Panc1 (cell line): ENCODE measurements at regions not wholly inside any gene's neighbourhood (a gene's known extent, or its start where the extent isn't known, plus 50 kb on each side); places are given as distances from the start of the nearest gene placed in this dataset.

ENCODE experiments used
- ATAC-seq: fragments of 200-7000 bp; cut with Tn5 transposase; 2 replicates; pipeline ENCODE4 v1.9.1; 2020; ENCODE audit warnings: mild to moderate bottlenecking, moderate library complexity
- BruUV-seq: library from RNA; stranded (reverse); fragments of 400-500 nt; replicated peaks from 2 replicates; lab custom pipeline; 2021; lab: Mats Ljungman, UMichigan
- CTCF ChIA-PET: fragments of 300-600 bp; sonication (Branson Sonifier 250); formaldehyde crosslinking; loops from one replicate; lab custom pipeline; 2022; ENCODE audit warnings: antibody characterized with exemption; lab: Charles Lee
- POLR2A ChIA-PET: fragments of 300-600 bp; sonication (Branson Sonifier 250); formaldehyde crosslinking; loops from one replicate; lab custom pipeline; 2022; ENCODE audit warnings: antibody characterized with exemption; lab: Charles Lee
- DNase-seq: peaks from one replicate; pipeline ENCODE4 v3.0.0-alpha.2; 2010; ENCODE audit warnings: low read depth, low spot score
- H3K27ac ChIP-seq: 2 replicates; pipeline ENCODE4 v1.5.1; 2011; ENCODE audit warnings: mild to moderate bottlenecking, low read length, inconsistent platforms
- H3K27me3 ChIP-seq: fragments of 200-500 bp; sonication (Bioruptor generic); 2 replicates; pipeline ENCODE4 v1.6.0; 2014; ENCODE audit warnings: low read length, inconsistent platforms; ENCODE audit not compliant: control insufficient read depth, insufficient read depth
- H3K36me3 ChIP-seq: fragments of 200-500 bp; sonication (Bioruptor generic); 2 replicates; pipeline ENCODE4 v1.5.1; 2014; ENCODE audit warnings: inconsistent platforms, mild to moderate bottlenecking, low read length, moderate library complexity; ENCODE audit not compliant: control insufficient read depth, insufficient read depth
- H3K4me1 ChIP-seq: 2 replicates; pipeline ENCODE4 v1.5.1; 2011; ENCODE audit warnings: inconsistent platforms, mild to moderate bottlenecking, low read length, moderate library complexity; ENCODE audit not compliant: control insufficient read depth, insufficient read depth
- H3K4me3 ChIP-seq, 2 experiments: 2 replicates each; pipeline ENCODE4 v1.5.1; 2011 to 2012; ENCODE audit warnings: low read depth in 2 of 2, low read length in 2 of 2, mild to moderate bottlenecking in 2 of 2, inconsistent platforms in 1 of 2, moderate library complexity in 1 of 2
- H3K9me3 ChIP-seq: fragments of 200-500 bp; sonication (Bioruptor generic); 2 replicates; pipeline ENCODE4 v1.5.1; 2014; ENCODE audit warnings: low read depth, mild to moderate bottlenecking, inconsistent platforms, low read length, moderate library complexity; ENCODE audit not compliant: control insufficient read depth, insufficient read depth
- POLR2AphosphoS5 ChIP-seq: IDR thresholded peaks from 2 replicates; pipeline ENCODE4 v1.6.1; 2012; ENCODE audit warnings: mild to moderate bottlenecking, low read depth, low read length, moderate library complexity
- SIN3A ChIP-seq: IDR thresholded peaks from 2 replicates; pipeline ENCODE4 v1.6.1; 2012; ENCODE audit warnings: low read depth, mild to moderate bottlenecking, low read length, moderate library complexity, borderline replicate concordance; ENCODE audit not compliant: insufficient read depth
- TCF7L2 ChIP-seq: IDR thresholded peaks from 2 replicates; pipeline ENCODE4 v1.6.1; 2011; ENCODE audit warnings: mild to moderate bottlenecking, low read depth, low read length, inconsistent platforms
- in situ Hi-C: cut with HindIII; loops from 2 replicates; pipeline ENCODE4 v1.10.0; 2016; ENCODE audit warnings: low sequenced_read_pairs, low pct_unique_long_range_greater_than_20kb
- intact Hi-C: fragments of 100-400 bp; cut with micrococcal nuclease; formaldehyde crosslinking; loops from one replicate; pipeline ENCODE4 v1.10.0; 2022; ENCODE audit not compliant: unreplicated experiment
- TF ChIP-seq, protein P1 (sequence below), 2 experiments: IDR thresholded peaks; 2 replicates each; pipeline ENCODE4 v1.6.1; 2011 to 2012; ENCODE audit warnings: low read depth in 2 of 2, control low read depth in 1 of 2, low read length in 1 of 2, mild to moderate bottlenecking in 1 of 2, moderate library complexity in 1 of 2; ENCODE audit not compliant: insufficient read depth in 1 of 2
- TF ChIP-seq, protein P2 (sequence below): fragments of 450-650 bp; IDR thresholded peaks from 2 replicates; pipeline ENCODE4 v1.5.1; 2017; ENCODE audit warnings: mild to moderate bottlenecking

DNA sequence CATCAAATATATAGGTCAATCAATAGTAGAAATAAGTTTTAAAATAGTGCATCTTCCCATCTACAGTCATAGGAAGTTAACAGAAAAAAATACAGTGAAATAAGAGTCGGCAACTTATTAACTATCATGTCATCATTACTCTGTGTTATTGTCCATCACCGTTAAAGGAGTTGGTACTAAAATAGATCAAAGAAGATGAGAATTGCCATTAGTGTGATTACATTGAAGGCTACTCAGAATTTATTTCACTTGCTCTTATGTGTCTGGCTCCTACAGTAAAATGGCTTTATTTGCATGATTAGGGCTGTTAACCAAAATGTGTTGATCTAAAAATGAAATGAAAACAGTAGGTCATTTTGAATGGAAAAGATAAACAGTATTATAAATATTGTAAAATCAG is 162.5 kb upstream of the SLITRK1 start:
- Histone ChIP-seq H3K27me3 (no peaks in the 10 kb centered on the region), H3K4me3 (no peak overlapping the region), H3K27ac (no peak overlapping the region), H3K9me3 (no peaks in the 10 kb centered on the region), H3K4me1 (no peaks in the 10 kb centered on the region), H3K36me3 (no peaks in the 10 kb centered on the region)
- ChIA-PET CTCF (no interaction called here), POLR2A (no interaction called here)
- intact Hi-C loops (no loop called here), in situ Hi-C loops (no loop called here)
- DNase-seq (no peak), ATAC-seq (no peak)
- TF ChIP-seq, protein P1, sequence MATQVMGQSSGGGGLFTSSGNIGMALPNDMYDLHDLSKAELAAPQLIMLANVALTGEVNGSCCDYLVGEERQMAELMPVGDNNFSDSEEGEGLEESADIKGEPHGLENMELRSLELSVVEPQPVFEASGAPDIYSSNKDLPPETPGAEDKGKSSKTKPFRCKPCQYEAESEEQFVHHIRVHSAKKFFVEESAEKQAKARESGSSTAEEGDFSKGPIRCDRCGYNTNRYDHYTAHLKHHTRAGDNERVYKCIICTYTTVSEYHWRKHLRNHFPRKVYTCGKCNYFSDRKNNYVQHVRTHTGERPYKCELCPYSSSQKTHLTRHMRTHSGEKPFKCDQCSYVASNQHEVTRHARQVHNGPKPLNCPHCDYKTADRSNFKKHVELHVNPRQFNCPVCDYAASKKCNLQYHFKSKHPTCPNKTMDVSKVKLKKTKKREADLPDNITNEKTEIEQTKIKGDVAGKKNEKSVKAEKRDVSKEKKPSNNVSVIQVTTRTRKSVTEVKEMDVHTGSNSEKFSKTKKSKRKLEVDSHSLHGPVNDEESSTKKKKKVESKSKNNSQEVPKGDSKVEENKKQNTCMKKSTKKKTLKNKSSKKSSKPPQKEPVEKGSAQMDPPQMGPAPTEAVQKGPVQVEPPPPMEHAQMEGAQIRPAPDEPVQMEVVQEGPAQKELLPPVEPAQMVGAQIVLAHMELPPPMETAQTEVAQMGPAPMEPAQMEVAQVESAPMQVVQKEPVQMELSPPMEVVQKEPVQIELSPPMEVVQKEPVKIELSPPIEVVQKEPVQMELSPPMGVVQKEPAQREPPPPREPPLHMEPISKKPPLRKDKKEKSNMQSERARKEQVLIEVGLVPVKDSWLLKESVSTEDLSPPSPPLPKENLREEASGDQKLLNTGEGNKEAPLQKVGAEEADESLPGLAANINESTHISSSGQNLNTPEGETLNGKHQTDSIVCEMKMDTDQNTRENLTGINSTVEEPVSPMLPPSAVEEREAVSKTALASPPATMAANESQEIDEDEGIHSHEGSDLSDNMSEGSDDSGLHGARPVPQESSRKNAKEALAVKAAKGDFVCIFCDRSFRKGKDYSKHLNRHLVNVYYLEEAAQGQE (IDR thresholded peaks at IDR 0.05; ENCODE audit: insufficient read depth in 1 of 2, low read depth in 2 of 2, low read length in 1 of 2) = no peak
- BruUV-seq = no TSS peak

DNA sequence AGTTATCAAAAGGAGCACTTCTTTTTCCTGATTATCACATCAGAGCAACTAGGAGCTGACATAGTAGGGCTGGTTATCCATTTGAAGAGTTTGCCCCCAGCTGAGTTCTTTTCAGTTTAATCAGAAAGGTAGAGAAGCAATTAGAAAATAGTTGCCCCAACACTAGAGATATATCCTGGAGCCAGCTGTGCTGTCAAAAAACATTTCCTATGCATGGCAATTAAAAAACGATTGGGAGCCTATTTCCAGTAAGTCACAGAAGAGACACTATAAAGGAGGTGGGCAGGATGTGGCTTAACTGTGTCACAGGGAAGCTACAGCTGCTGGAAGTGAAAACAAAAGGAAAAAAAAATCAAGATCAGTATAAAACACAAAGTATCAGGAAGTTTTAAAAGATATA is 155.7 kb upstream of the SLITRK1 start:
- H3K4me3 ChIP-seq = no peak overlapping the region
- no peaks in the 10 kb centered on the region for H3K9me3 ChIP-seq
- H3K27ac ChIP-seq = no peak overlapping the region
- in situ Hi-C loops = no loop called here
- no peak for ATAC-seq
- no TSS peak for BruUV-seq
- H3K36me3 ChIP-seq = no peaks in the 10 kb centered on the region
- ChIA-PET CTCF (no interaction called here), POLR2A (no interaction called here)
- no peak for TF ChIP-seq SIN3A
- TF ChIP-seq, protein P1 (IDR thresholded peaks at IDR 0.05; ENCODE audit: insufficient read depth in 1 of 2, low read depth in 2 of 2, low read length in 1 of 2) = no peak
- no peak for TF ChIP-seq POLR2AphosphoS5
- no peak for TF ChIP-seq TCF7L2
- TF ChIP-seq, protein P2, sequence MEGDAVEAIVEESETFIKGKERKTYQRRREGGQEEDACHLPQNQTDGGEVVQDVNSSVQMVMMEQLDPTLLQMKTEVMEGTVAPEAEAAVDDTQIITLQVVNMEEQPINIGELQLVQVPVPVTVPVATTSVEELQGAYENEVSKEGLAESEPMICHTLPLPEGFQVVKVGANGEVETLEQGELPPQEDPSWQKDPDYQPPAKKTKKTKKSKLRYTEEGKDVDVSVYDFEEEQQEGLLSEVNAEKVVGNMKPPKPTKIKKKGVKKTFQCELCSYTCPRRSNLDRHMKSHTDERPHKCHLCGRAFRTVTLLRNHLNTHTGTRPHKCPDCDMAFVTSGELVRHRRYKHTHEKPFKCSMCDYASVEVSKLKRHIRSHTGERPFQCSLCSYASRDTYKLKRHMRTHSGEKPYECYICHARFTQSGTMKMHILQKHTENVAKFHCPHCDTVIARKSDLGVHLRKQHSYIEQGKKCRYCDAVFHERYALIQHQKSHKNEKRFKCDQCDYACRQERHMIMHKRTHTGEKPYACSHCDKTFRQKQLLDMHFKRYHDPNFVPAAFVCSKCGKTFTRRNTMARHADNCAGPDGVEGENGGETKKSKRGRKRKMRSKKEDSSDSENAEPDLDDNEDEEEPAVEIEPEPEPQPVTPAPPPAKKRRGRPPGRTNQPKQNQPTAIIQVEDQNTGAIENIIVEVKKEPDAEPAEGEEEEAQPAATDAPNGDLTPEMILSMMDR = no peak
- no peak for DNase-seq
- no peaks in the 10 kb centered on the region for H3K4me1 ChIP-seq
- intact Hi-C loops = no loop called here
- no peaks in the 10 kb centered on the region for H3K27me3 ChIP-seq
